LNCAP (cell line): ENCODE measurements at regions not wholly inside any gene's neighbourhood (a gene's known extent, or its start where the extent isn't known, plus 50 kb on each side); places are given as distances from the start of the nearest gene placed in this dataset.
A peak's percentile ranks its signal among the peaks of the same experiment; 100 is the strongest.

ENCODE experiments used
- TF ChIP-seq, protein P1 (sequence below): fragments of 450-650 bp; IDR thresholded peaks from 2 replicates; pipeline ENCODE4 v1.5.1; 2017; ENCODE audit warnings: mild to moderate bottlenecking

GRCh38 chr18:65975536-65975935 is 224.7 kb downstream of the CDH7 start:
- TF ChIP-seq, protein P1, sequence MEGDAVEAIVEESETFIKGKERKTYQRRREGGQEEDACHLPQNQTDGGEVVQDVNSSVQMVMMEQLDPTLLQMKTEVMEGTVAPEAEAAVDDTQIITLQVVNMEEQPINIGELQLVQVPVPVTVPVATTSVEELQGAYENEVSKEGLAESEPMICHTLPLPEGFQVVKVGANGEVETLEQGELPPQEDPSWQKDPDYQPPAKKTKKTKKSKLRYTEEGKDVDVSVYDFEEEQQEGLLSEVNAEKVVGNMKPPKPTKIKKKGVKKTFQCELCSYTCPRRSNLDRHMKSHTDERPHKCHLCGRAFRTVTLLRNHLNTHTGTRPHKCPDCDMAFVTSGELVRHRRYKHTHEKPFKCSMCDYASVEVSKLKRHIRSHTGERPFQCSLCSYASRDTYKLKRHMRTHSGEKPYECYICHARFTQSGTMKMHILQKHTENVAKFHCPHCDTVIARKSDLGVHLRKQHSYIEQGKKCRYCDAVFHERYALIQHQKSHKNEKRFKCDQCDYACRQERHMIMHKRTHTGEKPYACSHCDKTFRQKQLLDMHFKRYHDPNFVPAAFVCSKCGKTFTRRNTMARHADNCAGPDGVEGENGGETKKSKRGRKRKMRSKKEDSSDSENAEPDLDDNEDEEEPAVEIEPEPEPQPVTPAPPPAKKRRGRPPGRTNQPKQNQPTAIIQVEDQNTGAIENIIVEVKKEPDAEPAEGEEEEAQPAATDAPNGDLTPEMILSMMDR, result no peak

DNA sequence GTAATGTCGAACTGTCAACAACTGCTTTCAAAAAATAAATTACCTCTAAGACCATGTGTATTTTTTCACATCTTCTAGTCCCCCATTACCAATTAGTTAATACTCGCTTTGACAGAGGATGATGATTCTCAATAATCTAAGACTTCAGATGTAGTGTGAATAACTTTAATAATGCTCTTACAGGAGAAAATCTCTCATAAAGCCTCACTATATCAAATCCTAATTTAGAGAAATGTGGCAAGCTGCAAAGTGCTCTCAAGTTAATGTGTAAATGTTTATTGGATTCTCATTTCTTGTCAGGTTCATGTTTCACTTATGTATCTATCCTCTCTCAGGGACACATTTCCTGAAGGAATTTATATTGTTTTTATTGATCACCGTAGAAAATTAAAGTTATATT is 223.9 kb downstream of the CDH7 start:
- TF ChIP-seq, protein P1, result no peak

DNA sequence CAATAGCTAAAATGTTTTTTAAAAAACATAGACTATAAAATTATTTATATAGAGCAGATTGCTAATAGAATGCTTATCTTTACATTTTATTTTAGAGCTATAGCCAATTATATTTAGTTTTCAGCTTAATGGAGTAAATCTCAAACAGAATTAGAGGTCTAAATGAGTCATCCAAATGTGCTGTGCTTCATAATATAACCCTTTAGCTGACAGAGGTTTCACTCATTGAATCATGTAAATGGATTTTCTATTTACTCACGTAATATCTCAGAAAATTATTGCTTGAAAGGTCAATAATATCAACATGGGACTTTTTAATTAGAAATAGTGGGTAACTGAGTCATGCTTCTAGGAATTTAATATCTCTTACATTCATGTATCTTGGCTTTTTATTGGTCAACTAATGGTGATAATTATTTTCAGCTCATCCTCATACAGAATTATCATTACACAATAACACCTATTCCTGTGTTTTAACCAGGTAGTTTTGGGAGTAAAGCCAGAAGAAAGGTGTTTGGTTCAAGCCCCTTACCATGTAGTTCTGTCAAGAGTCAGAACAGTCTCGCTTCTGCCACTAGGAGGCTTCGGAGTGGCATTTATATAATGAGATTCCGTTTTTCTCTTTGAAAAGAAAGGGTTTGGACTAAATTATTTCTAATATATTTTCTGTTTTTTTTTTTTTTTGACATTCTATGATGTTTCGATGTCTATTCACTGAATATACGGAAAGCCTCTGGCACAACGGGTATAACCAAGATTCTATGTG is 217.6 kb downstream of the CDH7 start:
- TF ChIP-seq, protein P1, result peak; percentile 64

GRCh38 chr18:65955747-65956146 is 204.9 kb downstream of the CDH7 start:
- TF ChIP-seq, protein P1, result no peak

GRCh38 chr18:65954372-65954771 is 203.6 kb downstream of the CDH7 start:
- TF ChIP-seq, protein P1, result no peak

DNA sequence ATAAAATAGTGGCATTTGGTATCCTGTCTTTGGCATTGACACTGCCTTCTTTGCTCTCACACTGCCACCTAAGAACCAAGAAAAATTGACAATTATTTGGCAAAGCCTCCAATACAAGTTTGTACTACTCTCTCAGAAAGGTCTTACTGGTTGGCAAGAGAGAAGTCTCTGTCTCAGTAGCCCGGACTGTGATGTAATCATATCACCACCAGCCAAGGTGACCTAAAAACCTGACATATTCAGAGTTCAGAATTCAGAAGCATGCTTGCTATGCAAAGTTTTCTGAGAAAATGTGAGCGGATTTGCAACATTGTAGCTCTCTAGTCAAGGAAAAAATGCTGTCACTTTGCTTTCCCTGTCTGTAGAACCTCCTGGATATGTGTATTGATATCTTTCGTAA is 196.0 kb downstream of the CDH7 start:
- TF ChIP-seq, protein P1, result no peak

DNA sequence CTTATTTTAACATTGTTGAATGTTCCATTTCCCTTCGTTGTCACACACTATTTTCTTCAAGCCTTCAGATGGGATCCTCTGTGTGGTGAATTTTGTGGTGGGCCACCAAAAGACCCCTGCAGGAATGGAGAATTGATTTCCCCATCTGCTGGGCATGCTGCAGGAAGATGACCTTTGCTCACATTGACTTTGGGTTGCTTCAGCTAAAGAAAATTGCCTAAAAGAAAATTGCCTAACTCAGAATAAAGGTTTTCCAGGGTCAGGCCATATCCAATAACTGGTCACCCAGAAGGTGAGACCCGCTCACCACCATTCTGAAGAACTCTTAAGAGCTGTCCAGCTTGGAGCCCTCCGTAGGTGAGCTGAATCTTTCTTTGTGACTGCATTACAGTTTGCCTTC is 192.5 kb downstream of the CDH7 start:
- TF ChIP-seq, protein P1, result no peak

- TF ChIP-seq, protein P1, result no peak
Observed at GRCh38 chr18:65942854-65943253, 192.0 kb downstream of the CDH7 start.
